DMS53 (cell line): ENCODE measurements at regions not wholly inside any gene's neighbourhood (a gene's known extent, or its start where the extent isn't known, plus 50 kb on each side); places are given as distances from the start of the nearest gene placed in this dataset.

Experiments
- DNase-seq: peaks from one replicate; lab custom pipeline; 2025; lab: John Stamatoyannopoulos, UW

DNA sequence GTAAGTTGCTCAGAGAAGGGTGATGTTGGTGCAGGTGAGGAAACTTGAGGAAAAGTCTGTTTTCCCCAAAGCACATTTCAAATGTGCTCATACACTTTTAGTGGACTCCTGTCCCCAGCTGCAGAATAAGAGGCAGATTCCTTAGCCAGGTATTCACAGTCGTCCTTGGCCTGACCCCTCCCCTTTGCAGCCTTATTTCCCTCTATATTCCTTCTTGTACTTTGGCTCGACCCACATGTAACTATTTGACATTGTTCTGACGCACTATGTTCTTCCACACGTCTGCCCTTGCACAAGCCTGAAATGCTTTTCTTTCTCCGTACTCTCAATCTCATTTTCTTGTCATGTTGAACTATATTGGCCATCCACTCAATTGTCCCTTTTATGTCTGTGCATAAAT is 498.4 kb upstream of the USP24 start:
- no peak for DNase-seq

DNA sequence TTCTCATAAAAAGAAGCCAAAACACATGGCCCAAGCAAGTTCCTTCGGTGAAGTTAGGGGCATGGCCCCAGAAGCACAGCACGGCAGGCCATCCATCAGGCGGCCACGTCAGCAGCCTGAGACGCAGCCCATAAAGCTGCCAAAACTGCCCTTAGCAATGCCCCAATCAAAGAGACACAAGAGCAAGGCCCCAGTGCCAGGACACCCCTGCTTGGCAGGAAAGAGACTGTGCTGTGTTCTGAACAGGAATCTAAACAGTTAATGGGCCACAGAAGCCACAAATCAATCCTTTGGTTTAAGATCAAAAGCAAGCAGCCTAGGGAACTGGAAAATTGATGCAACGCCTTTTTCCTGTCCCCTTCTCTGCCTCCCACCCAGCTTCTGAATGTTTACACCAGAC is 497.0 kb upstream of the USP24 start:
- no peak for DNase-seq

- DNase-seq = no peak
Observed at GRCh38 chr1:55708781-55709180, 493.6 kb upstream of the USP24 start.

DNA sequence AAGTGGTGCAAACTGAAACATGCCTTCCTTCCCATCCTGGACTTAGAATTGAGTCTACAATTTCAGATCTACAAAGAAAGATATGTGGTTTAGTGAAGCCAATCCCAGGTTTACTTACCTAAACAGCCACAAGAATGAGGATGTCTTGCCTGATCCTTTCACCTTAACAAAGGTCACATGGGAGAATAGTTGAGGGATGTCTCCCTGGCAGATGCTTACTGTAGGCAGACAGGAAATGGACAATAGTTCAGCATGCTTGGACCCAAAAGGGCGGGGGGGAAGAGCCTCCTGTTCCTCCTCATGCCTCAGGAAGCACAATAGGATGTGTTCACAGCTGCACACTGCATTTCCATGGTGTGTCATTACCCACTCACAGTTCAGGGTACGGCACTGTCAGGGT is 492.7 kb upstream of the USP24 start:
- DNase-seq = peak; percentile 36

GRCh38 chr1:55707196-55707595 is 492.0 kb upstream of the USP24 start:
- DNase-seq = no peak

- no peak for DNase-seq
Observed at GRCh38 chr1:55706397-55706796, 491.2 kb upstream of the USP24 start.

- peak; percentile 43 for DNase-seq
Observed at GRCh38 chr1:55703726-55704363, 488.7 kb upstream of the USP24 start.

GRCh38 chr1:55702064-55702463 is 486.9 kb upstream of the USP24 start:
- DNase-seq = peak; percentile 84

DNA sequence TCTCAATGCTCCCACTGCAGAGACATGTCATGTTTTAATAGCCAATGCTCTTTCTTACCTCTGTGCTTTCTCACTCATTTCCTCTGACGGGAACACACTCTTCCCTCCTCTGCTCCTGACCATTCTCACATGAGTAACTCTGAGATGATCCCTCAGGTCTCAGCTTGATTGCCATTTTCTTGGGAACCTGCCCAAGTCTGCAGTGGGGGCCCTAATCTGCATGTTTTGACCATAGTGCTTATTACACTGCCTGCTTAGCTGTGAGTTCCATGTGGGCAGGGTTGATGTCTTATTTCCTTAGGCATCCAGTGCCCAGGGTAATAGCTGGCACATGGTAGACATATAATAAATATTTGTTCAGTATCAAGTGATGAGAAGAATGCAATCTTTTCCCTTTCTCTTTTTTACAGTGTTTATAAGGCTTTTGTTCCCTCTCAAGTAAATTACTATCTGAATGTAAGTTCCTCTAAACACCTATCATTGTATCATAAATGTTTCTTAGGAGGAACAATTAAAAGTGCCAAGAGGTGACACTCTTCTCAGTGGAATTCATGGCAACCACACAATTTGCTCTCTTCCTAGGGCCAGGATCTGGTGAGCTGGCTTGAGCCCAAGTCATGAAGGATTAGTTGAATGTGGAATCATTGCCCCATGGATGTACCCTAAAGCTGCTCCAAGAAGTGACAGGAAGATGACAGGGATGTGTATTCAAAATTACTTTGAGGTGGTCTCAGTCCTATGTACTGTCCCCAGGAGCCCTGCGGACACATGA is 485.4 kb upstream of the USP24 start:
- DNase-seq = peak; percentile 63

DNA sequence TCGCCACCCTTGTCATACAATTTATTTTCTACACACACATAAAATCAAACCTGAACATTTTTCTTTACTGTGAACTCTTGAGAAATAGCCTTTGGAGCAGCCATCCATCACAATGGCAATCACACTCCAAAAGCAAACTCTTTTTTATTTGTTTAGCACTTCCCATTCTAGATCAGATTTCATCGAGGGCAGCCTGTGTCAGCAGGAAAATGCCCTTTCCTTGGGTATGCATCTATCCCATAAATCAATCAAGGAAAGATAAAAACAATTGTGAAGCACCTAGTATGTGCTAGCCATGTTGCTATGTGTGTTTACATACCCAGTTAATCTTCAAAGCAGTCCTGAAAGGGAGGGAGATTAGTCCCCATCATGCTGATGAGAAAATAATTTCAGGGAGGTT is 484.1 kb upstream of the USP24 start:
- DNase-seq = peak; percentile 93

GRCh38 chr1:55697997-55698535 is 482.9 kb upstream of the USP24 start:
- DNase-seq = no peak

DNA sequence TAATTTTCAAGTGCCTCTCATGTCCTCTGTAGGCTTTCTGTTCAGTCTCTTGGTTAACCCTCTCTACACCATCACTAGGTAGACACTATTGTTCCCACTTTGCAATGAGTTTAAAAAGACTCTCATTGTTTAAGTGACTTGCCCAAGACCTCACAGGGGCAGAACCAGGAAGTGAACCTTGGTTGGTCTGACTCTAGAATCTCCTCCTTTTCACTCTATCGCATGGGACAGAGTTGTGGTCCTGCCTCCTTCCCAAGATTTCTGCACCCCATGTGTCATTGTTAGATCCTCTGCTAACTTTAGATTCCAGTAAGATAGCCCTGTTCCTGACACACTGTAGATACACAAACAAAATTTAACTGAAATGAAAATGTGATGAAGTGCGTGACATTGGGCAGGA is 481.7 kb upstream of the USP24 start:
- DNase-seq = no peak

DNA sequence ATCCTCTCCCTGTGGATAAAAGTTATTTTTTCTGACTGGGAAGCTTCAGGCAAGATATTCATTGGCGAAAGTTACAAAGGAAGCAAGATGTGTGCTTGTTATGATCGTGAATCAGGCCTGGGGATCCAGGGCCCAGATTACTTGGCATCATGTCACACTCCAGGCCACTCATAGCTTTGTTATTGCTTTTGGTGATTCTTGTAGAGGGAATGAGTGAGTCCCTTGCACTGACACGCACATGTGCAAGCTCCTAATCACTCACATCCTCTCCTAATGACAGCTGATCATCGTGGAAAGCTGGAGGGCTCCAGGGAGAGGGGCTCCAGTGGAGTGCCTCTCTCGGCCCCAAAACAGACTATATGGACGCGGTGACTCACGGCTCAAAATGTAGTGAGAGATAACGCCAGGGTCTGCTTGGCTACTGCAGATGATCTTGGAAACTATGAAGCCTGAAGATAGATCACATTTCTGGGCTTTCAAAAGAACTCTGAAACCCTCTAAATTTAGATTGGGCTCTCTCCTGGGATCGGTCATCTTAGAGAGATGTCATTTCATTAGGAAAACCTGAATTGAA is 481.1 kb upstream of the USP24 start:
- DNase-seq = peak; percentile 29

DNA sequence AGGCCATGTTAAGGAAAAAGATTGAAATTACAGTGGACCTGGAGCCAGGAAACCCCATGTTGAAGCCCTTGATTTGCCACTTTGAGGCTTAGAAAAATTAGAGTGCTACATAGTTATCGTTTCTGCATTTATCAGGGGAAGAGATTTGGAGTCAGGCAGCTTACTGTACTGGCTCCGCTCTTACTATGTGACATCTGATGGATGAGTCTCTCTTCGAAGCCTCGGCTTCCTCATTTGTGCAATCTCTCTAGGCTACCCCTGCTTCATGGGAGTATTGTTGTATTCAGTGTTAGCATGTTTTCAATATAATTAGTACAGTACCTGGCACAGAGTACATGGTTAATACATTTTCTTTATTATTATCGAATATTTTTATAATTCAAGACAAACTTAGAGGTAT is 480.4 kb upstream of the USP24 start:
- no peak for DNase-seq

DNA sequence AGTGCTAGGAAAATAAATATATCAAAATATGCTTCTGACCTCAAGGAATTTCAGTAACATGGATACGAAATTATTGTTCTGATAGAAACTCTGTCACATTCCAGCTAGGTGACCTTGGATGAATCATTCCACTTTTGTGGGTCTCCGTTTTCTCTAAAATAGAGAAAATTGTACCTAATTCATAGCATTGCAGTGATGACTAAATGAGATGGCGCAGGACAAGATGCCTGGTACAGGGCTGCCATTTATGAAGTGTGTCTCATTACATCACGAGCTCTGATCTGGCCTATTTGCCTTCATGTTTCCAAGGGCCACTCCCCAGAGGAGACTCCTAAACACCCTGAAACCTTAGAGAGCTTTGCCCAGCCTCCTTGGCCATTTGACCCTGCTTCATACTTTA is 480.0 kb upstream of the USP24 start:
- no peak for DNase-seq

DNA sequence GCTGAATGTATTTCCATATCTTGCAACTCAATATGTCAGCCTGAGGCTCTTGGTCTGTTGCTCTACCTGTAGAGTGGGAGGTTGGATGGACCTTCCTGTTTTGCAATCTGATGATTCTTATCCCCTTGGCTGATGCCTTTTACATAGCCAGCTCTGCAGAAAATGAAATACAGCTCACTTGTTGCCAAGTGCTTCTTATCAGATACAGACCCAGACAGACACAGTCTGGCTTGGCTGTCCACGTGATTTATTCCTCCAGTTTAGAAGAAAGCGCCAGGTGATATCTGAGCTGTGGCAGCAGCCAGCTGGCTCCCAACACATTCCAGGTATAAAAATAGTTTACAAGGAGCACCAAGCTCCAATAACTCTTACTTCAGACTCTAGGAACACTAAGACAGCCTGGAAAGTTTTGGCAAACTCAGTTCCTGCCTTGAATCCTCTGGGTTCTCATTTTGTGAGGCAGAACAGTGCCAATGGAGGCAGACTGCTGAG is 479.2 kb upstream of the USP24 start:
- no peak for DNase-seq

- no peak for DNase-seq
Observed at GRCh38 chr1:55692726-55693125, 477.6 kb upstream of the USP24 start.

GRCh38 chr1:55690366-55690765 is 475.2 kb upstream of the USP24 start:
- DNase-seq = no peak

GRCh38 chr1:55689800-55690199 is 474.6 kb upstream of the USP24 start:
- no peak for DNase-seq

- DNase-seq = no peak
Observed at GRCh38 chr1:55685560-55685959, 470.4 kb upstream of the USP24 start.

DNA sequence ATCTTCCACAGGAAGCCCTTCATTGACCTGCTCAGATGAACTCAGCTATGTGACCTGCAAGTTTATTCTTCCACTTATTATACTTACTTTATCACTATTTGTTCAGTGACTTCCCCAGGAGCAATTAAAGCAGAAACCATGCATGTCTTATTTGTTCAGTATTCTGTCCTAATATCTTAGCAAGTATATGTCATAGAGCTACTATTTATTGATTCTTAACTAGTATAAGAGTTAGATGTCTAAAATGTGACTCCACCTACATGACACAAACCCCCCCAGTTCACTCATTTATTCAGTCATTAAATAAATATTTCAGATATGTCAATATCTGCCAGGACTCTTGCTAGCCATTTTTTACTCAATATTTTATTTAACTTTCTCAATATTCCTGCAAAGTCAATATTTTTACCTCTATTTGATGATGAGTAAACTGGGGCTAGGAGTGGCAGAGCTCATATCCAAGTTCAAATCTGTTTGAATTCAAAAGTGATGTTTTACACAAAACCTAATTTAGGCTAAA is 469.0 kb upstream of the USP24 start:
- peak; percentile 71 for DNase-seq

DNA sequence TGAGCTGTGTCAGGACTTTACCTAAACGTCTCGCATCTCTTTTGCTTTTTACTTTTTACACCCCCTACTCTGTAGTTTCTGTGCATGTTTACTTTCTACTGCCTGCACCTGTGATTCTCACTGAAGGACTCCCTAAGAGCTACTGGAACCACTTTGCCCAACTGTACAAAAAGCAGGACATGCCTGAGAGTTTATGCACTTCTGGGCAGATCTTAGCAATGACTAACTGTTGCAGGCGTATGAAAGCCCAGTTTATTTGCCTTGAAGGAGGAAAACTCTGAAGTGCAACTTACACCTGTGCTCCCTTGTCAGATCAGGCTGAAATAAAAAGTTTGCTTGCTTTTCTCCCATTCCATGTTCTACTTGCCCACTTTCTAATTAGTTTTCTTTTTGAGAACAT is 467.0 kb upstream of the USP24 start:
- DNase-seq = peak; percentile 70

DNA sequence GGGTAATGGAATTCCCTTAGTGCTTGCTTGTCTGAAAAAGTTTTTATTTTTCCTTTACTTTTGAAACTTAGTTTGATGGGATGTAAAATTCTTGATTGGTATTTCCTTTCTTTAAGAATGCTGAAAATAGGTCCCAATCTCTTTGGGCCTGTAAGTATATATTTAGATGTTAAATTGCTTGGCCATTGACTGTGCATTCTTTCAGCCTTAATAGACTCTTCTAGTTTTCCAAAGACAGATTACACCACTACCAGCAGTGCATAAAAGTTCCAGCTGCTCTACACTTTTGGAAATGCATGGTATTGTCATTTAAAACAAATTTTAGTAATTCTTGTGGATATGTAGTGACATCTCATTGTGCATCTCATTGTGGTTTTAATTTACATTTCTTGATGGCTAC is 464.8 kb upstream of the USP24 start:
- no peak for DNase-seq
